NCI-H1417 treated with DMSO at 0.1 percent for 48 hours (cell line): ENCODE measurements at regions not wholly inside any gene's neighbourhood (a gene's known extent, or its start where the extent isn't known, plus 50 kb on each side); places are given as distances from the start of the nearest gene placed in this dataset.
"Not testable (repeated sequence)": the region's sequence is repeated elsewhere in the genome, so short reads cannot be mapped to it uniquely, and the experiment has no call there.

Experiments used
- DNase-seq: peaks from one replicate; lab custom pipeline; 2025; lab: John Stamatoyannopoulos, UW

DNA sequence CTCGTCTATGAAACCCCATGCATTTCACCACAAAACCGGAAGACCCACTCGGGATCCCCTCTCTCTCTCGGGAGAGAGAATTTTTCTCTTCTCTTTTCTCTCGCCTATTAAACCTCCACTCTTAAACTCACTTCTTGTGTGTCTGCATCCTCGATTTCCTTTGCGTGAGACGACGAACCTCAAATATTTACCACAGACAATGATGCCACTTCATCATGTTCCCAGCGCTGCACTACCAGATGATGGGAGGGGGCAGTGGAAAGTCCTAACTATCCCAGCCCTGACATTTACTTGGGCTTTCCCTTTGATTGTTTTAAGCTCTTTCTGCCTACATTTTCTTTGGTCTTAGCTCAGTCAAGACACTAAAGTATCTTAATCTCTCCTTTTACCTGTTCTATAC, 906.7 kb downstream of the GRID1 start:
- DNase-seq: no peak

DNA sequence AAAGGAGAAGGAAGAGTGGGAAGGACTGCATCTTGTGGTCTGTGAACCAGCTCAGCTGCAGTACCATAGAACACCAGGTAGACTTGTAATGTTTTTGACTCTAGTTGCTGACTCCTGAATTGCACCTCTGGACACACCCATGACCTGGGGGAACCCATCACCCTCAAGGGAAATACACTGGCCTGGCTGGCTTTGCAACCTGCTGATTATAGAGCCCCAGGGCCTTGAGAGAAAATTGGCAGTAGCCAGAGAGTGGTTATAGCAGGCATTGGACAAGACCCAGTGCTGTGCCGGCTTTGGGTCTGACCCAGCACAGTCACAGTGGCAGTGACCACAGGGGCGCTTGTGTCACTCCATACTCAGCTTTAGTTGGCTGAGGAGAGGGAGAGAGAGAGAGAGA, 902.3 kb downstream of the GRID1 start:
- DNase-seq: no peak

DNA sequence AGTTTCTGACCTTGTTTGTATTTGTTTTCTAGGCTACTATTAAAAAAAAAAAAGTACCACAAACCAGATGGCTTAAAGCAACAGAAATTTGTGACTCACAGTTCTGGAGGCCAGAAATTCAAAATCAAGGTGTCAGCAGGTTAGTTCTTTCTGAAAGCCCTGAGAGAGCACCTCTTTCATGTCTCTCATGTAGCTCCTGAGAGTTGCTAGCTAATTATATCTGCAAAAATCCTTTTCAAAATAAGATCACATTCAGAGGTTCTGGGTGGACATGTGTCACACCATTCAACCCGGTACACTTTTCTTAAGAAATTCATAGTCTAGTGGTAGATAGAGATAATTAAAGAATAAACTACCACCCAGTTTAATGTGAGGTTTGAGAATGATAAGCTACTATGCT, 888.6 kb downstream of the GRID1 start:
- DNase-seq: no peak

DNA sequence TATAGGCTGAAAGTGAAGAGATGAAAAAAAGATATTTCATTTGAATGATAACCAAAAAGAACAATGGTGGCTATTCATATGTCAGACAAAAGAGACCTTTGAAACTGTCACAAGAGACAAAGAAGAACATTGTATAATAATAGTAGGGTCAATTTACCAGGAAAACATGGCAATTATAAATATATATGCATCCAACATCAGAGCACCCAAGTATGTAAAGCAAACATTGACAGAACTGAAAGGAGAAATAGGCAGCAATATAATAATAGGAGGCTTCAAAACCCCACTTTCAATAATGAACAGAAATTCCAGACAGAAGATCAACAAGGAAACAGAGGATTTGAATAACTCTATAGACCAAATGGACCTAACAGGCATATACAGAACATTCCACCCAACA, 876.2 kb downstream of the GRID1 start:
- DNase-seq: peak; percentile 15

DNA sequence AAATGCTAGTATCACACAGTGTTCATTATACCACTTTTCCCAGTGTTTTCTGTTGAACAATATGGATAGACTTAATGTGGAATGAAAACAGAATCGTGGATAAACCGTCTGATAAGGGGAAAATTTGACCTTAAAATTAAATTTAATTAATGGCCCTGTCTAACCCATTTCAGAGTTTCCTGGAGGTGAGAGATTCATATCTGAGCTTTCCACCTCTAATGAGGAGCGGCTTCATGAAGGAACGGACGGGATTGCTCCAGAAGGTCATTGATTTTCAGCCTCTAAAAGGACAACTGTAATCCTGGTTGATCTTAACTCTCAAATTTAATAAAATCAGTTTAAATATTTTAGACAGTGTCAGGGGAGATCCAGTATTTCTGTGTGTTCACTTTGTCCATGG, 874.9 kb downstream of the GRID1 start:
- DNase-seq: no peak

DNA sequence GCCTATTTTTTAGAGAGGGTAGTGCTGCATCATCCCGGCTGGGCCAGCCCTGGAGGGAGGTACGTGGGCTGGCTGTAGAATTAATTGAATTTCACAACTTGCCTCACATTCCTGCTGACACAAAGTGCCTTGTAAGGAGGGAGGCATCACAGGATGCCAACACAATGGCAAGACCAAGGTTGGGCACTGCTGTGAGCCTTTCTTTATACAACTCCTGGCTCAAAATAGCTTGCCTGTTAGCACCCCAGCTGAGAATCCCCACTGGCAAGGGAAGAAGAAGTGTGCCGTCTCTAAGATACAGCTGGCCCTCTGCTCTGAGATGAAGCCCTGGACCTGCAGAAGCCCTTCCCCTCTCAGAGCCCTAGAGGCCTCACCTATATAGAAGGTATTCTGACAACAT, 873.9 kb downstream of the GRID1 start:
- DNase-seq: peak; percentile 1

DNA sequence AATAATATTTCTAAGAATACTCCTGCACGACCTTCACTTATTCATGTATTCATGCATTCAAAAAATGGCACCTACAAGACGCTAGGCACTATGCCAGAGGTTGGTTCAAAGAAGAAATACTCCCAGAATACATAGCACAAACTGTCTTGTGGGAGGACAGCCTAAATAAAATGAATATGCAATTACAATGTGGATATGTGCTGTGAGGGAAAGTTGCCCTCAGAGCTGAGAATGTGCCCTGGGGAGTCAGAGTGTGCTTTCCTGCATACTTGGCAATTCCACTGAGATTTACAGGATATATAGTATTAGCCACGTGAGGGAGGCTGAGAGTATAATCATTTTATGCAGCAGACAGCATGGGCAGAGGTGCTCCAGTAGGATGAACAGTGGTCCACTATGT, 872.9 kb downstream of the GRID1 start:
- DNase-seq: no peak

DNA sequence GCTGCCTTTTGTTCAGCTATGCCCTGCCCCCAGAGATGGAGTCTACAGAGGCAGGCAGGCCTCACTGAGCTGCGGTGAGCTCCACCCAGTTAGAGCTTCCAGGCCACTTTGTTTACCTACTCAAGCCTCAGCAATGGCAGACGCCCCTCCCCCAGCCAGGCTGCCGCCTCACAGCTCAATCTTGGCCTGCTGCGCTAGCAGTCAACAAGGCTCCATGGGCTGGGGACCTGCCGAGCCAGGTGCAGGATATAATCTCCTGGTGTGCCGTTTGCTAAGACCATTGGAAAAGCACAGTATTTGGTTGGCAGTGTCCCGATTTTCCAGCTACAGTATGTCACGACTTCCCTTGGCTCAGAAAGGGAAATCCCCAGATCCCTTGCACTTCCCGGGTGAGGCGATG, 862.0 kb downstream of the GRID1 start:
- DNase-seq: not testable (repeated sequence)

DNA sequence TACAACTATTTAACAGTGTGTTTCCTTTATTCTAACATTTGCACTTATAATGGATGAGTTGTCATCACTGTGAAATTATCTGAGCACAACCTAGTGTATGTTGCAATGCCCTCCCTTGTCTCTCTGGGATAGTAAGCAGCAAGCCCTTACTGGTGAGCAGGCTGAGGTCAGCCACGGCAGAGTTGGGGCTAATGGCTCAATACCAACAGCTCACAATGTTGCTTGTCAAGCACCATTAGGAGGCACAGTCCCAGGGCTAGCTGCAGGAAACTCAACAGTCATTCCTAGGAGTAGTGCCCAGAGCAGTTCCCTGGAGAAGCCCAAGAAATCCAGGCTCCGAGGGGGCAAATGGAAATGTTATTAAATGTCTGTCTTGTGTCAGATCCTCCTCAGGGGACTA, 858.4 kb downstream of the GRID1 start:
- no peak for DNase-seq

DNA sequence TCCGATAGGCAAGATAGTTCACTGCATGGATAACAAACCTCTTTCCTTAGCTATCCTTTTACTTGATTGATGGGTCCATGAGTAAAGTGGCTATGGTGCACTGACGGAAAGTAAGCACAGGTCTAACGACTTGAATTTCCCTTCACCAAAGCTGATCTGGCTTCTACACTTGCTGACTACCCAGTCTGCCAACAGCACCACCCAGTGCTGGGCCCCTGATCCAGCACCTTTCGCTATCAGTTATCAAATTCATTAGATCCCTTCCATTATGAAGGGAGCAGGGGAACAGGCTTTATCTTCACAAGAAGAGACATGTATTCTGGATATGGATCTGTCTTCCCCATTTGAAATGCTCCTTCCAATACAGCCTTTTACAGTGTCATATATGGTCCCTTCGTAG, 855.9 kb downstream of the GRID1 start:
- DNase-seq: no peak

DNA sequence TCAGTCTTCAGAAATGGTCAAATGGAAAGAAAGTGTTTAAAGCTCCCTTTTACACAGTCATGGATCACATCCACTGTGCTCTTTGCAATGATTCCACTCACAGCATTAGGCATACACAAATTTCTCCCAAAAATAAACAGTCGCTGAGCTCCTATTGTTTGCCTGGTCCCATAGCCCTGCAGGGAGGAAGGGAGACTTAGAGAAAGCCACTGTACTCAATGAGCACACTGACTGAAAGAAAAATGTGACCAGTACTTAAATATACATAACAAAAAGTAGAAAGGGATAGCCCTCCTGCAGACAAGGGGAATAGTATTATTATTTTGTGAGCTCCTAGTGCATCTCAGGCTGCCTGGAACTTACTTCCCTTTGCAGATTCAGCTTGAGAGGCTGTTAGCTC, 853.2 kb downstream of the GRID1 start:
- DNase-seq: no peak

DNA sequence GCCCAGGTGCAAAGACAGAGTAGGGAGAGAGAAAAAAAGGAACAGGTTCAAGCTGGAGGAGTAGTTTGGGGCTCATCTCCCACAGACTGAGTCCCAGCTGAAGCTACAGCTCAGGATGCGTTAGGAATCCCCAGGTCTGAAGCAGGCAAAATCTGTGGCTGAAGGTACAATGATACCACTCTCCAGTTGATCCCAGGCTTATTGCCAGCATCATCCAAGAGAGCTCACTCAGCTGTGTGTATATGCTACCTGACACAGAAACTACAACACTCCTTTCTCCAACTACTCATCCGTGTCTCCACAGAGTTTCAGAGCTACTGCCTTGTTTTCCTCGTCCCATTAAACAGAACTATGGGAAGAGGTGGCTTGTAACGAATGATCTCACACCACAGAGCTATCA, 851.3 kb downstream of the GRID1 start:
- DNase-seq: no peak

DNA sequence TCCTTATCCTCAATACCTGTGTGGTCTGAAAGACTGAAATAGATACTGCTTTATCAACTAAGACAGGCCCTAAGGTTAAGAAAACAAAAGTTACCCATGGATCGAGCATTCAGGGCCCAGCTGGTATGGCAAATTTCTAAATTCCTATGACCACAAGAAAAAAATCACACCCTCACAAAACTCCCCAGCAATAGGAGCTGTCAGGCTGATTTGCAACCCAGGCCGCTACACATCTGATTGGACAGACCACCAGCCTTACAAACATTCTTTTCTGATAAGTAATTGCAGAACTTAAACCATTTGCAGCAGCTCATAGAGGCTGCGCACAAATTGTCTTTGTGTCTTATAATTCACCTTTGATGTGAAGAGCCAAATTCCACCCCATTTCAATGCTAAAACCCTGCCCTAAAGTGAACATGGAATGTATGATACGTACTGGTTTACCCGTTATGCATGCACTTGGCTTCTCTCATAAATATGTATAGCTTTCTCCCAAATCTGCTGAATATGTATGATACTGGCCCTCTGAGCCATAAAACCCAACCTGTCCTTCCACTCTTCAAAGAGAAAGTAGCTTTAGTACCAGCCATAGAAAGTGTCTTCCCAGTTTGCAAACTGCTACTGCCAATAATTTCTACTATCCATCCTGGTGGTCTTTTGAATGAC, 842.5 kb downstream of the GRID1 start:
- DNase-seq: no peak

DNA sequence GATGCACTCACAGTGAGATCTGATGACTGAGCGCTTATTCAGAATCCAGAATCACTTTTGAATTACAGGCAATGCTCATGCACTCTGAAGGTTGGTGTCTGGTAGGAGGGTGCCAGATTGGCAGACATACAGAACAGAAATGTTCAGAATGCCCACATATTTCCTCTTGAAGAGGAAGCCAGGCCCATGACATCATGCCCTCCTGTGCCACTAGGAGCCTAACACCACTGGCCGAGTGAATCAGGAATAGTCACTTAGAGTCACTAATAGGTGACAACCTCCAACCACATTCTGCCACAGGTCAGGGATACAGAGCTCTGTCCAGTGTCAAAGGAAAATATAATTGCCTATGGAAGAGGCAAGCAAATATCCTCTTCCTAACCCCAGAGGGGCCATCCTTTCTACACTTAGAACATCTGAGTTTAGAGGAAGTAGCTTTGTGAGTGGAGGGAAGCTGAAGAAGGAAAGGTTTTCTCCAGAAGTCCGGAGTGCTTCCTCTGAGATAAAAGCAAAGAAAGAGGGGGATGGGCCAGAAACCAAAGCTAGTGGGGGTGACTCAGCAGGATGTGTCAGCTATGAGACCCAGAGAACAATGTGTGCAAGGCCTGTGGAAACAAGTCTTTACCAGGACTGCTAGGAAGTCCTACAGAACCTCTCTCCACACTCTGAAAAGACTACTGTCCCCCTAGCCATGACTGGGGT, 838.8 kb downstream of the GRID1 start:
- no peak for DNase-seq

DNA sequence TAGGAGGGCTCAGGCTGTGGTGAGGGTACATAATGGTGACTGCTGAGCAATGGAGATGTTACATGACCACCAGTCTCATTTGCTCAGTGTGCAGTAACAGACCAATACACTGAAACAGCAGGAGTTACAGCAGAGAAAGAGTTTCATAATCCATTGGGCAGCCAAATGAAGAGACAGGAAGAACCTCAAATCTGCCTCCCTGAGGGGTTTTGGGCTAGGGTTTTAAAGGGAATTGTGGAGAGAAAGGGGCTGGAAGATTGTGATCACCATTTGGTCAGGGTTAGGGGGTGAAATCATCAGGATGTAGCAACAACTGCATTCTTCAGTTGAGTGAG, 838.3 kb downstream of the GRID1 start:
- DNase-seq: no peak

DNA sequence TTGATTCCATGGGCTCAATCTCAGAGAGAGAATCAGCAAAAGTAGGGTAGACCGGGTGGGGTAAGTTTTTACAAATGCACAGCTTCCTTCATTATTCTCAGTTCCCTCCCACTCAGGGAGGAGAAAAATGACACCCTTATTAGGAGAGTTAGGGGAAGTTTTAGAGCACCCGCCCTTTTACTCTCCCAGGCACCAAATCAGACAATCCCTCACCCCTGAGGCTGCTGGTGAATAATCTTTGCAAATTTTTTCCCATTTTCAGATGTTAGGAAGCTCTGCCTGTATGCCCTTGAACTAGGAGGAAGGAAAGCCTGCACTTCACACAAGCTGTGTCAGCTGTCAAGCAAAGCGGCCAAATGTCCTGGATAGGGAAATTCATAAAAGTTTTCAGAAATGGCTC, 834.9 kb downstream of the GRID1 start:
- DNase-seq: no peak

DNA sequence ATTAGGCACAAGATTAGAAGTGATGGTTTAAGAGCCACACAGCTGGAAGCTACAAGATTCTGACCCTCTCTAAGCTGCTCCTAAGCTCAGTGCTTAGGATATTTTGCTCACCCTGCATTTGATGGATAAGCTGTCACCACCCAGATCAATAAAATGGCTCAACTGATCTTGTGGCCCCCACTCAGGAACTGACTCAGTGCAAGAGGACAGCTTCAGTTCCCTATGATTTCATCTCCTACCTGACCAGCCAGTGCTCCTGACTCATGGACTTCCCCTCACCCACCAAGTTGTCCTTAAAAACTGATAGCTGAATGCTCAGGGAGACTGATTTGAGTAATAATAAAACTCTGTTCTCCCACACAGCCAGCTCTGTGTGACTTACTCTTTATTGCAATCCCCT, 833.8 kb downstream of the GRID1 start:
- no peak for DNase-seq

DNA sequence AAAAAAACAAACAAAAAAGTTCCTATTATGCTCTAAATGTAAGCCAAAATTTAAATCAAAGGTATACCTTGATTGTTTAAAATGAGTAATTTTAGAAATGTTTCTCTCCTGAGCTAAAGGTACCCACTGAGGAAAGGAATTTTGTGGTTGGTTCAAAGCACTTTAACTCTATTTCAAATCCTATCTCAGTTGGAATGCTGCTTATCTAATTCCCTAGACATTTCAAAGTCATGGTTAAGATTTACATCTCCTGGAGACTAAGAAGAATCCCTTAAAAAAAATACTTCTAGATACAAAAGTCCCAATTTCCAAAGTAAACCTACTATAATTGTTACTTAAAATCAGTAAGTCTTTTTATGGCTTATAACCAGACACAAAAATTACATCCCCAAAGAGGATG, 830.7 kb downstream of the GRID1 start:
- DNase-seq: no peak

DNA sequence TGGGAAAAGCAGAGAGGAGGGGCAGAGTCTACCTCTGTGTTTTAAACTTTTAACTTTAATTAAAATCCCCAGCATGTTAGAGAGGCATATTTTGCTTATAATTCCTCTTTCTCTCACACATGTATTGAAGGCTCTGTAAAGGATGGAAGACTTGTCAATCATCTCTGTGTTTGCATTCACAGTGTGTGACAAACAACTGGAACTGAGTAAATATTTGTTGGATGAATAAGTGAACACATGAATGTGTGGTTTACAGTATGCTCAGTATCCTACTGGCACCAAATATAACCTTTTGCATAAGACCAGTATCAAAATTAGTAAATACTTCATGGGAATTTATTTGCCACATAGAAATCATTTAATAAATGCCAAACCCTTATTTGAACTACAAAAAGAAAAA, 829.0 kb downstream of the GRID1 start:
- DNase-seq: no peak

DNA sequence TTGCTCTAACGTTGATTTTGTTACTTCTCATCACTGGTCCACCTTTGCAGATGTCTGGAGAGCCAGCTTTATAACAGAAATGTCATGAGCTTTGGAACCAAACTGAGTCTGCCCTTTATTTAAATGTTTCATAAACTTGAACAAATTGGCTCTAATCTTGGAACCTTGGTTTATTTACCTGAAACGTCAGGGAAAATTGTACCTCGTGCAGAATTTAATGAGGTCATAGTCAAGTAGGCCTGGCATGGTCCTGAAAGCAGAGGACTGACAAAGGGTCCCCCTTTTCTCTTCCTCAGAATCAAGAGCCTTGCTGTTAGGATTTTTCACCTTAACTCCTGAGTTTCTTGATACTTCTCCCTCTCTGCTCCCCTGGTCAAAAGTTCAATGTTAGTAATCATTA, 828.0 kb downstream of the GRID1 start:
- no peak for DNase-seq

DNA sequence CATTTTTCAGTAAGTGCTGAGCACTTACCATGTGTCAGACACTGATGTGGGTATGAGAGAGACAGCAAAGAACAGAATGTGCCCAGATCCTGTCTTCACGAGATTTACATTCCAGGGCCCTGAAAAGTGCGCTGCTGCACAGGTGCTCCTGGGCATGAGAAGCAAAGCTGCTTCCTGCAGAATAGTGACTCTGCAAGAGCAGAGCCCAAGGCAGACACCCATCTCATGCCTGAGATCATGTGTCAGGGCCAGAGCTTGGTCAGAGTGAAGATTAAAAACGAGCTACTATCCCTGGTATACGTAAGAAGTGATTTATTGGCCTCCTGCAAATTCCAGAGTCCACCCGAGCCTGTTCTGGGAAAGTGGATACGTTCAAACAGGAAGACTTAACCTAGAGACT, 824.4 kb downstream of the GRID1 start:
- DNase-seq: no peak

DNA sequence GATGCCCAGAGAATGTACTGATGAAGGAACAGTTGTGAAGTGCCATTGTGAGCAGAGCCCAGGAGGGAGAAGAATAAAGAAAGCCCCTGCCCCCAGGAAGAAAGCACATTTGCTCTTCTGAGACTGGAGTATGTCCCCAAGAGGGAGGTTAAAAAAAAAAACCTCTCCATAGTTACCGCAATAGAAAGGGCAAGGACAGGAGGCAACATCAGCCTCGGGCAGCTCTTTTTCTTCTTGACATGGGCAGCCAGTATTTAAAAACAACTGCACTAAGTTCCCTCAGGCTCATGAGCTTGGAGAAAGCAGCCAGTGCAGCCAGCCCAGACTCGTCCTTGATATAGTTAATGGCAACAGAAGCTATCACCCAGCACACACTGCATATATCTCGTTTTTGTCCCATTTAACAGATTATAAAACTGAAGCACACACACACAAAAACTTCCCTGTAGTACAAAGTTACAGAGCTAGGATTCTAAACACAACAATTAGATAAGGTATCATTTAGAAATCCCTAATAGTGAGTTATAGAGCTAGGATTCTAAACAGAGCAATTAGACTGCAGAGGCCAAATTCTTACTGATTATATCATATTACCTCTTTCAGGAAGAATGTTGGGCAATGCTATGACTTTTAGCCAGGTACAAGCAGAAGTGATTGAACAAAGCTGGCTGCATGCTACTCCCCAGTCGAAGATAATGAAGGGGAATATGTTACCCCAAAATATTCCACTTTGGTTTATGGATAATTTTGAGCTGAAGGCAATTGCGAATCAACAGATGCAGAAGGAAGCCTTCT, 823.5 kb downstream of the GRID1 start:
- DNase-seq: no peak

DNA sequence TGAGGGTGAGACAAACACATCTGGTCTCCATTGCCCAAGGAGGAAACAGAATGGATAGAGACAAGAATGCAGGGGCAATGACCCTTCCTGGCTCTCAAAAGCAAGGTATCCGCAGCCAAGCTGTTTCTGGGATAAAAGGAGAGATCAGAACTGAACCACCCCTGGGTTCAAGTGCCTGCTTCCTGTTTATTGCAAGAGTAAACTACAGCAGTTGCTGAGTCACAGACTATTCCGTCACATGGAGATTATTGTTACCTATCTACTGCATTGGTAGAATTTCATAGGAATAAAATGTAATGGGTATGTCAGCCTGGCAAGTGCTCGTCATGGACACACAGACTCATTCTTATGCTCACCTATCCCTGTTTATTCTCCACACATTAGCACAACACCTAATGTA, 821.6 kb downstream of the GRID1 start:
- DNase-seq: no peak

DNA sequence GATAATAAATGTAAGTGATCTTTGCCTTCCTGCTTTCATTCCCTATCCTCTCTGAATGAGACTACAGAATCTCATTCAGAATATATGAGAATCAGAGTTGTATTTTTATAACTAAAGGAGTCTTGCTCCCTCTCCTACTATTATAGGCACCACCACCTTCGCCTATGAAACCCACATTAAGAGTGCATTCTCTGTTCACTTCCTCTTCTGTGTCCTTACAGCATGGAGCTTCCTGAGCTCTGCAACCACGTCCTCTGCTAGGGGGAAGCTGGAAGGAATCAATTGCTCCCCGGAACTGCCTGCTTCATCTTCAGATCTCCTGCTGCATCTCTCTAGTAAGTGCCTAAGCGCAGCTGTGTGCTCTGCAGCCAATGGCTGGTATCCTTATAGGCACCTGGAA, 820.7 kb downstream of the GRID1 start:
- DNase-seq: no peak
